ENCODE measurements at regions not wholly inside any gene's neighbourhood (a gene's known extent, or its start where the extent isn't known, plus 50 kb on each side); places are given as distances from the start of the nearest gene placed in this dataset.

DNA sequence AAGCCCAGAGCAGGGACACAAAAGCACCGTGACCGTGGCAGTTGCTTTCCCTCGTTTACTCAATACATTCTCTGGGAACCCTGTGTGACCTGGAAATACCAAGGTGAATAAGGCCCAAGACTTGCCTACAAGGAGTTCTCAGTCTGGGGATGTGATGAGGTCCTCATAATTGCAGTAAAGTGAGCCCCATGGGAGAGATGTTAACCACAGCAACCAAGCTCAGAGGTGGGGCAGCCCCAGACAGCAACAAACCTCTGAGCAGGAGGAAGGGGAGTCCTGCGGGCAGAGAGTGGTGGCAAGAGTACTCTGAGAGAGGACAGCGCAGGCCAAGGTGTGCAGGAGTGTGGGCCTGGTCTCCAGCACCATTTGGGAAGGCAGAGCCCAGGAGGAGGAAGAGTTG is 91.6 kb downstream of the TTC32 start:
- TF ChIP-seq, protein P1, sequence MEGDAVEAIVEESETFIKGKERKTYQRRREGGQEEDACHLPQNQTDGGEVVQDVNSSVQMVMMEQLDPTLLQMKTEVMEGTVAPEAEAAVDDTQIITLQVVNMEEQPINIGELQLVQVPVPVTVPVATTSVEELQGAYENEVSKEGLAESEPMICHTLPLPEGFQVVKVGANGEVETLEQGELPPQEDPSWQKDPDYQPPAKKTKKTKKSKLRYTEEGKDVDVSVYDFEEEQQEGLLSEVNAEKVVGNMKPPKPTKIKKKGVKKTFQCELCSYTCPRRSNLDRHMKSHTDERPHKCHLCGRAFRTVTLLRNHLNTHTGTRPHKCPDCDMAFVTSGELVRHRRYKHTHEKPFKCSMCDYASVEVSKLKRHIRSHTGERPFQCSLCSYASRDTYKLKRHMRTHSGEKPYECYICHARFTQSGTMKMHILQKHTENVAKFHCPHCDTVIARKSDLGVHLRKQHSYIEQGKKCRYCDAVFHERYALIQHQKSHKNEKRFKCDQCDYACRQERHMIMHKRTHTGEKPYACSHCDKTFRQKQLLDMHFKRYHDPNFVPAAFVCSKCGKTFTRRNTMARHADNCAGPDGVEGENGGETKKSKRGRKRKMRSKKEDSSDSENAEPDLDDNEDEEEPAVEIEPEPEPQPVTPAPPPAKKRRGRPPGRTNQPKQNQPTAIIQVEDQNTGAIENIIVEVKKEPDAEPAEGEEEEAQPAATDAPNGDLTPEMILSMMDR (IDR thresholded peaks at IDR 0.05) = no peak
- TF ChIP-seq POLR2AphosphoS5 (IDR thresholded peaks at IDR 0.05) (no peak), POLR2A (IDR thresholded peaks at IDR 0.05) (no peak)

All from upper lobe of left lung (tissue), 4 donors.